HUES48 (cell line): ENCODE measurements at regions not wholly inside any gene's neighbourhood (a gene's known extent, or its start where the extent isn't known, plus 50 kb on each side); places are given as distances from the start of the nearest gene placed in this dataset.
"Not testable (repeated sequence)": the region's sequence is repeated elsewhere in the genome, so short reads cannot be mapped to it uniquely, and the experiment has no call there.

Source experiments
- H3K27ac ChIP-seq: one replicate; pipeline ENCODE4 v1.7.0; 2013; ENCODE audit warnings: low read depth, low read length, inconsistent platforms
- H3K27me3 ChIP-seq: 2 replicates; pipeline ENCODE4 v1.6.1; 2013; ENCODE audit warnings: mild to moderate bottlenecking, low read length; ENCODE audit not compliant: control insufficient read depth, insufficient read depth
- H3K36me3 ChIP-seq: 2 replicates; pipeline ENCODE4 v1.6.1; 2013; ENCODE audit warnings: low read length; ENCODE audit not compliant: control insufficient read depth, insufficient read depth
- H3K4me1 ChIP-seq: 2 replicates; pipeline ENCODE4 v1.6.1; 2013; ENCODE audit warnings: mild to moderate bottlenecking, low read length; ENCODE audit not compliant: control insufficient read depth, insufficient read depth
- H3K4me3 ChIP-seq: 2 replicates; pipeline ENCODE4 v1.5.1; 2013; ENCODE audit warnings: mild to moderate bottlenecking, low read depth, low read length
- H3K9ac ChIP-seq: 2 replicates; pipeline ENCODE4 v1.6.1; 2013; ENCODE audit warnings: mild to moderate bottlenecking, low read depth, low read length, moderate library complexity
- H3K9me3 ChIP-seq: 2 replicates; pipeline ENCODE4 v1.6.1; 2013; ENCODE audit warnings: low read length; ENCODE audit not compliant: control insufficient read depth, insufficient read depth

- H3K4me1 ChIP-seq, H3K27me3 ChIP-seq, H3K9me3 ChIP-seq, H3K9ac ChIP-seq, H3K27ac ChIP-seq, H3K36me3 ChIP-seq, H3K4me3 ChIP-seq: not testable (repeated sequence)
These were observed 389.2 kb downstream of the SRGAP2C start for GRCh38 chr1:121573881-121574504.

GRCh38 chr1:121574505-121574899, 389.7 kb downstream of the SRGAP2C start:
- not testable (repeated sequence) for H3K9me3 ChIP-seq, H3K4me3 ChIP-seq, H3K27me3 ChIP-seq, H3K9ac ChIP-seq, H3K27ac ChIP-seq, H3K36me3 ChIP-seq, H3K4me1 ChIP-seq

GRCh38 chr1:121582898-121583297, 398.1 kb downstream of the SRGAP2C start:
- H3K9ac ChIP-seq, H3K4me3 ChIP-seq: not testable (repeated sequence)
- peaks cover 13% of the 10 kb centered on the region for H3K4me1 ChIP-seq

GRCh38 chr1:121586369-121587229, 401.8 kb downstream of the SRGAP2C start:
- H3K27ac ChIP-seq, result peak overlapping the region; percentile 67
- H3K9ac ChIP-seq, result no peak overlapping the region
- H3K36me3 ChIP-seq, result no peaks in the 10 kb centered on the region
- H3K4me3 ChIP-seq, result no peak overlapping the region
- H3K27me3 ChIP-seq, result no peaks in the 10 kb centered on the region
- peaks cover 13% of the 10 kb centered on the region for H3K4me1 ChIP-seq
- H3K9me3 ChIP-seq, result no peaks in the 10 kb centered on the region

More at GRCh38 chr1:121582898-121583297, 398.1 kb downstream of the SRGAP2C start:
- H3K27ac ChIP-seq, H3K9me3 ChIP-seq, H3K27me3 ChIP-seq, H3K36me3 ChIP-seq: not testable (repeated sequence)

- Histone ChIP-seq H3K27ac (peak overlapping the region; percentile 61), H3K27me3 (no peaks in the 10 kb centered on the region), H3K9ac (no peak overlapping the region), H3K4me1 (peaks cover 13% of the 10 kb centered on the region), H3K4me3 (no peak overlapping the region), H3K36me3 (no peaks in the 10 kb centered on the region), H3K9me3 (no peaks in the 10 kb centered on the region)
These were observed 402.4 kb downstream of the SRGAP2C start for GRCh38 chr1:121587230-121587569.

GRCh38 chr1:121587777-121588176, 403.0 kb downstream of the SRGAP2C start:
- H3K36me3 ChIP-seq, result no peaks in the 10 kb centered on the region
- no peaks in the 10 kb centered on the region for H3K27me3 ChIP-seq
- no peak overlapping the region for H3K27ac ChIP-seq
- no peak overlapping the region for H3K4me3 ChIP-seq
- H3K9ac ChIP-seq, result no peak overlapping the region
- H3K9me3 ChIP-seq, result no peaks in the 10 kb centered on the region
- H3K4me1 ChIP-seq, result peaks cover 13% of the 10 kb centered on the region

- Histone ChIP-seq H3K9ac (no peak overlapping the region), H3K36me3 (no peaks in the 10 kb centered on the region), H3K27ac (no peak overlapping the region), H3K9me3 (no peaks in the 10 kb centered on the region), H3K27me3 (no peaks in the 10 kb centered on the region), H3K4me1 (no peaks in the 10 kb centered on the region), H3K4me3 (no peak overlapping the region)
These were observed 409.3 kb downstream of the SRGAP2C start for GRCh38 chr1:121594096-121594495.

GRCh38 chr1:121595089-121595488, 410.3 kb downstream of the SRGAP2C start:
- Histone ChIP-seq H3K36me3 (no peaks in the 10 kb centered on the region), H3K9ac (no peak overlapping the region), H3K9me3 (no peaks in the 10 kb centered on the region), H3K4me1 (no peaks in the 10 kb centered on the region), H3K27me3 (no peaks in the 10 kb centered on the region), H3K4me3 (no peak overlapping the region), H3K27ac (no peak overlapping the region)

- H3K9ac ChIP-seq, H3K27me3 ChIP-seq, H3K36me3 ChIP-seq, H3K27ac ChIP-seq, H3K4me1 ChIP-seq, H3K4me3 ChIP-seq, H3K9me3 ChIP-seq: not testable (repeated sequence)
These were observed 420.2 kb downstream of the SRGAP2C start for GRCh38 chr1:121604843-121605444.

GRCh38 chr1:121607499-121607898, 422.7 kb downstream of the SRGAP2C start:
- H3K4me3 ChIP-seq, H3K9me3 ChIP-seq, H3K27me3 ChIP-seq, H3K27ac ChIP-seq, H3K4me1 ChIP-seq, H3K36me3 ChIP-seq, H3K9ac ChIP-seq: not testable (repeated sequence)
